Lower leg skin (tissue), 4 donors: ENCODE measurements at regions not wholly inside any gene's neighbourhood (a gene's known extent, or its start where the extent isn't known, plus 50 kb on each side); places are given as distances from the start of the nearest gene placed in this dataset.

Experiments
- DNase-seq, 2 donors: peaks; one replicate each; pipeline ENCODE4 v3.0.0-alpha.2; 2019; ENCODE audit warnings: low spot score in 2 of 2
- H3K4me3 ChIP-seq: fragments of 200-600 bp; sonication (generic); 2 replicates; pipeline ENCODE4 v1.5.1; 2017; ENCODE audit warnings: mild to moderate bottlenecking, low read depth; ENCODE audit not compliant: poor library complexity, severe bottlenecking
- CTCF ChIP-seq, 3 donors: fragments of 450-650 bp; IDR thresholded peaks; one replicate each; pipeline ENCODE4 v1.5.1; 2016; ENCODE audit warnings: antibody characterized with exemption in 3 of 3, mild to moderate bottlenecking in 3 of 3, moderate library complexity in 2 of 3
- POLR2A ChIP-seq, 2 donors: fragments of 450-650 bp; IDR thresholded peaks; one replicate each; pipeline ENCODE4 v1.6.1; 2016 to 2017; ENCODE audit warnings: antibody characterized with exemption in 2 of 2, mild to moderate bottlenecking in 1 of 2, moderate library complexity in 1 of 2
- WGBS, 2 donors: methylation state at CpG; one replicate each; pipeline ENCODE4 v1.1.5; 2018; 5-methylcytosine and 5-hydroxymethylcytosine counted together
- intact Hi-C: fragments of 100-400 bp; cut with DNase I; formaldehyde crosslinking; loops from one replicate; pipeline ENCODE4 v1.15.0; 2023; ENCODE audit warnings: low total_unique reads

- DNase-seq: no peak
- H3K4me3 ChIP-seq: no peak overlapping the region
- TF ChIP-seq POLR2A (IDR thresholded peaks at IDR 0.05) (no peak), CTCF (IDR thresholded peaks at IDR 0.05) (no peak)
- intact Hi-C loops: loop anchor here (10.0 kb wide), 1 partner anchor 530 kb away; no protein-coding TSS in a partner anchor
- 57 to 72% methylated on average over 13 of the region's 13 CpGs for WGBS, 2 donors
Observed at GRCh38 chr2:42954227-42954962, 162.0 kb upstream of the HAAO start.

- TF ChIP-seq CTCF (IDR thresholded peaks at IDR 0.05) (no peak), POLR2A (IDR thresholded peaks at IDR 0.05) (no peak)
- intact Hi-C loops: loop anchor here (10.0 kb wide), 1 partner anchor 532 kb away; no protein-coding TSS in a partner anchor
- no peak for DNase-seq
- 64 to 73% methylated on average over 7 of the region's 7 CpGs for WGBS, 2 donors
- H3K4me3 ChIP-seq: no peak overlapping the region
Observed at GRCh38 chr2:42953216-42953615, 160.8 kb upstream of the HAAO start.

GRCh38 chr2:42951263-42951938, 159.0 kb upstream of the HAAO start:
- no peak for DNase-seq
- 52 to 57% methylated on average over 8 of the region's 8 CpGs for WGBS, 2 donors
- TF ChIP-seq CTCF (IDR thresholded peaks at IDR 0.05): no peak
- TF ChIP-seq POLR2A (IDR thresholded peaks at IDR 0.05): no peak
- H3K4me3 ChIP-seq: no peak overlapping the region
- intact Hi-C loops: loop anchor here (10.0 kb wide), 1 partner anchor 533 kb away; no protein-coding TSS in a partner anchor

- WGBS, 2 donors: 82 to 85% methylated on average over 6 of the region's 6 CpGs
- intact Hi-C loops: loop anchor here (5.0 to 10.0 kb wide), 2 partner anchors 276 to 593 kb away; partner anchors contain the start of gene ZFP36L2
- no peak overlapping the region for H3K4me3 ChIP-seq
- no peak for DNase-seq
- TF ChIP-seq CTCF (IDR thresholded peaks at IDR 0.05) (no peak), POLR2A (IDR thresholded peaks at IDR 0.05) (no peak)
Observed at GRCh38 chr2:42949125-42949524, 156.7 kb upstream of the HAAO start.

DNA sequence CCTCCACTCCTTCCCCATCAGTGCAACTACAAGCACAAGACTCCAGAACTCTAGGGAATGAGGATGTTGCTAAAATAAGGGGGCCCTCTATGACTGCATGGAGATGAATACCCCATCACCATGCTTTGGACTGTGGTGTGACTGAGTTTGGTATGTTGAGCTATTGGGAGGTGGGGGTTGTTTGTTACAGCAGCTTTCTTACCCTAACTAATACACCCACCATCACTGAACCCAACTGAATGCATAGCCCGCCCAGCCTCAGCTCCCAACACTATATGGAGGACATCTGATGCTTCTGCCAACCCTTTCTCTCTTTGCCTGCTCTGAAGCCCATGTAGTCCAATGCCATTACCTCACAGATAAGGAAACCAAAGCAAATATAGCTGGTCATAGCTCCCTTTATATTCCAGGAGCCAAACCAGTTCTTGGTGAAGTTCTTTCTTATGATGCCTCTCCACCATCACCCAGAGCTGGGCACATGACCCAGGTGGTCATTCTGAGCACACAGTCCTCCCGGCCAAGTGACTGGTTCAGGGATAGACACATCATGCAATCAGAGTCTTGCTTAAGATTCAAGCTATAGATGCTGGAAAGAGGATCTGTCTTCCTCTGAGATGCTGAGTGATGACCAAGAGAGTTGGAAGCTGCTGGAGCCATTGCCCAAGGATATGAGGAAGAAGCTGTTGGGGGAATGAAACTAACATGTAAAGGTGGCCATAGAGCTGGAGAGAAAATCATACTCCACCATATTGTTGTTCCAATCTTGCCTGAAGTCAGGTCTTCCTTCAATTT, 155.6 kb upstream of the HAAO start:
- no peak overlapping the region for H3K4me3 ChIP-seq
- DNase-seq: no peak
- intact Hi-C loops: loop anchor here (5.0 to 10.0 kb wide), 2 partner anchors 277 to 594 kb away; partner anchors contain the start of gene ZFP36L2
- WGBS, 2 donors: 95 to 98% methylated on average over 2 of the region's 2 CpGs
- TF ChIP-seq CTCF (IDR thresholded peaks at IDR 0.05): no peak
- TF ChIP-seq POLR2A (IDR thresholded peaks at IDR 0.05): no peak
